NCI-H524 (cell line): ENCODE measurements at regions not wholly inside any gene's neighbourhood (a gene's known extent, or its start where the extent isn't known, plus 50 kb on each side); places are given as distances from the start of the nearest gene placed in this dataset.
A peak's percentile ranks its signal among the peaks of the same experiment; 100 is the strongest.

ENCODE experiments used
- DNase-seq, 2 experiments: peaks; one replicate each; lab custom pipeline; 2025; lab: John Stamatoyannopoulos, UW

DNA sequence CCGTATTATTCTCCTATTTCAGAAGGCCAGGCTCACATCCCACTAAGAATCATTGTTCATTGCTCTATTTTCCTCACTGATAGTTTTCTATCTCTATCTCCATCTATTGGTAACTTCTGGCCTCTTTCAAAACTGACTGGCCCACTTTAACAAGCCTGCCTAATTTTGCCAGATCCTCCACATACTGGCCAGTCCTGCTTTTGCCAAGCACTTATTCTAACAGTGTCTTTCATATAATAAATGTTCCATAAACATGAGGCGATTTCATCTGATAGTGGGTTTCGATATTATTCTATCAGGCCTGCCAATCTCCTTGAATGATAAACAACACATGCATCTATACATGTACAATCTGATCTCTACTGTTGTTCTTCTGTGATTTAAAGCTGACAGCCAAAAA is 125.9 kb upstream of the KCNH7 start:
- no peak for DNase-seq

DNA sequence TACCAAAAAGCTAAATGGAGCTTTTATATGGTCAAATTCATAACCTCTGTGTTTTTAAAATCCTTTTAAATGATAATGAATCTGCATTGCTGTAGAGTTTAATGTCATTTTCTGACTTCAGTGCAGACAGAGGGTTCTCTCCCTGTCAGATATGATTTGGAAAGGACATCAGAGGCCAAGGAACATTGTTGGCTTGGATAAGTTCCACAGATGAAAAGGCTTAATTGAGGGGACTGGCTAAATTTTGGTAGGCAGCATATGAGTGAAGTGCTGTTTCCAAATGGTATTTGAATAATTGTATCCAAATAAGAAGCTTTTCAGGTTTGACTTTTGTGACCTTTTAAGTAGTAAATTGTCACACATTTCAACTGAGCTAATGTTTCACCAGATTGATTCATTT is 124.6 kb upstream of the KCNH7 start:
- DNase-seq = no peak

DNA sequence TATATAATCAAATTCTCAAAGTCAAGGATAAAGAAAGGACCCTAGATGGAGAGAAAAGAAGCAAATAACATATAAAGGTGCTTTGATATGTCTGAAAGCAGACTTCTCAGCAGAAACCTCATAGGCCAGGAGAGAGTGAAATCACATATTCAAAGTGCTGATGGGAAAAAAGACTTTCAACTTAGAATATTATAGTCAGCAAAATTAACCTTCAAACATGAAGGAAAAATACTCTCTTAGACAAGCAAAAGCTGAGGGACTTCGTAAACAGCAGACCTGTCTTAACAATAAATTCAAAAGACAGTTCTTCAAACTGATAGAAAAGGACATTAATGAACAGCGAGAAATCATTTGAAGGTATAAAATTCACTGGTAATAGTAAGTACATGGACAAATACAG is 107.2 kb upstream of the KCNH7 start:
- DNase-seq = no peak

DNA sequence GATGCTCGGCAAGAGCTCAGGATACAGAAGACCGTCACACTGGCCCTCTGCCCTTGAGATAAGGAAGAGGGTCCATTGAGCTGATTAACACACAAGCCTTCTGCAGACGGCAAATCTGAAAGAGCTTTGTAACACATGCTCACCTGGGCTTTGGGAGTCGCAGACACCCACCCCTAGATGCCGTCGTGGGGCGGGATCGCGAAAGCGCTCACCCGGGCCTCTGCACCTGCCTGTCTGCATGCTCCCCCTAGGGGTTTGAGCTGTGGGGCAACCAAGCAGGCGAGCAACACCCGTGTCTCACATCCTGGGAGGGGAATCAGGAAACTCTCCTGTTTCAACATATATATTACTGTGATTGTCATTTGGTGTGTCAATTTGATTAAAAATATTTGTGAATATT is 99.8 kb upstream of the KCNH7 start:
- DNase-seq = no peak

DNA sequence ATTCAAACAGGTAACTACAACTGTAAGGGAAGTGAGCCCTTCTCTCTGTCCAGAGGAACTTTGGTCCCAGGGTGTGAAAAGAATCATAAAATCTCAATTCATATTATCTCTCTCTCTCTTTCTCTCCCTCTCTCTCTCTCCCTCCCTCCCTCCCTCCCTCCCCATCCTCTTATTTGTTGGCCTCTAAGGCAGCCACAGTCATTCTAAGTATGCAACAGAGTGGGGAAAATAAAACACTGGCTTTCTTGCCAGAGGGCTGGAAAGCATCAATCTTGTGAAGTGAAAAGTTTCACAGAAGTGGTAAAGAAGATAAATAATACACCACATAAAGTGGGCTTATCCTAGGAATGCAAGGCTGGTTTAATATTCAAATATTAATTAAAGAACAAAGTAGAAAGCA is 95.6 kb upstream of the KCNH7 start:
- no peak for DNase-seq

DNA sequence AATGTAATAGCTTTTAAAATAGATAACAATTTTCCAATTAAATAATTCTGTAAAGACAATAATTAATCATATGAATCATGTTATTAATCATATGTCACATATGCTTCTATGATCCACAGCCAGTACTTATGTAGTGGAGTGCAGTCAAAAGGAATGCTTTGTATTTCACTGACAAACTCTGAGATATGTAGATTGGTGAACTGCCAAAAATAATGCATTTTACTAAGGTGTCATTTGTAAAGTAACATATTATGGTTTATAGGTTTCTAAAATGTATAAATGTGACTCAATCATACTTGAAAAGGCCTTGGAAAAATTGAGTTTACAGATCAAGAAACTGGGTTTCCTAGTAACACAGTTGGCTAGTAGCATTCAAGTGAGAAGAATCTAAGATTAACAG is 93.8 kb upstream of the KCNH7 start:
- no peak for DNase-seq

DNA sequence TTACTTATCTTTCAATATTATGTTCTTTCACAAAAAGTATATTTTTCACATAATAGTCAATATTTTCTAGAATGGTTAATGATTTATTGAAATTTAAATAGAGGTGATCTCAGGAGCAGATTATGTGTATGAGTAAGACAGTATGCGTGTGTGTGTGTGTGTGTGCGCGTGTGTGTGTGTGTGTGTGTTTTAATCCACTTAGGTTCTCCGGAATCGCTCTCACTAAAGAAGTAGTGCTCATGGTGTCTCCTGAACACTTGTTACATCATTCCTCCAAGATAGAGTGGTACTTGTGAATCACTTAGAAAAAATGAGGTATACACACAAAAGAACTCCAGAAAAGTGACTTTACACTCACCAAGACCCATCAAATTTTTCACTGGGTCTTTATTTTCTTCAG is 91.0 kb upstream of the KCNH7 start:
- peak in 1 of 2 experiments; percentile 29 for DNase-seq

DNA sequence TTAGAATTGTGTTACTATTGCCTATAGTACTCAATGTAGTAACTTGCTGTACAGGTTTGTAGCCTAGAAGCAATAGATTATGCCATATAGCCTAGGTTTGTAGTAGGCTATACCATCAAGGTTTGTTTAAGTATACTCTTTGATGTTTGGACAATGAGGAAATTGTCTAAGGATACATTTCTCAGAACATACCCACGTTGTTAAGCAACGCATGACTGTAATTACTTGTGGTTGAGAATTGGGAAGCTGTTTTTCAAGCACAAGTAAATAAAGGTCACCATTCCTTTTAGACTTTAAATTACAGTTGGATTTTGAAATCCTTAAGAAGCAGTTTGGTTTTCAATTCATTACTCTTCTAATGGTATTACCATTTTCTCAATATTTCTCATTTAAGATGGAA is 89.8 kb upstream of the KCNH7 start:
- no peak for DNase-seq

DNA sequence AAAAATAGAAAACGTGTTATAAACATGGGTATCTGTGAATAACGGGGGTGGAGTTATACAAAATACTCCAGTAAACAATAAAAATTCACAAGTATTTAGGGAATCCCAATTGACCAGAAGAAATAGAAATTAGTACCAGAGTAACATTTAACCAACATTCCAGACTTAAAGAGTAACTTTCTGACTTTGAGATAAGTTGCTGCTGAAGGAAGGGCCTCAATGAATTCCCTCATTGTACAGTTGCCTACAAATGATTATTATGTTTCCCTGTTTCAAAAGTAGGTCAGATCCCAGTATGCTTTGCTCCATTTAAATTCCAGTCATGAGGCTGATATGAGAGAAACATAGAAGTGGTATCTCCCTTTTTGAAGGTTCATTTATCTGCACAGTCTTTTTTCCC is 88.3 kb upstream of the KCNH7 start:
- DNase-seq = no peak

DNA sequence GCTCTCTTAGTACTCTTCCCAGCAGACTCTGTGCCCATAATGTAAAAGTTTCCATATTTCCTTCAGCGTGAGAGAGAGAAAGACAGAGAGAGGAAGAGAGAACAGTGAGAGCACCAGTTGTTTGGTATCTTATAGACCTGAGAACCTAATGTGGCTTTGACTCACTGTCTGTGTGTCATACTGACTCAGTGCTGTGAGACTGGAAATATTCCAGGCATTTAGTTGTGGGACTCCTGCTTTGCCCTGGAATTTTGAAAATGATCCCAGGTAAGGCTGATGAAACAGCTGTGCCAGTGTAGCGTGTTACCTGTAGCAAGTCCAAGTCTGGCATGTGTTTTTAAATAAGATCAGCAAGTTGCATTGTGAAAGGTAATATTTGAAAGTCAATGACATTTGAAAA is 87.9 kb upstream of the KCNH7 start:
- no peak for DNase-seq

DNA sequence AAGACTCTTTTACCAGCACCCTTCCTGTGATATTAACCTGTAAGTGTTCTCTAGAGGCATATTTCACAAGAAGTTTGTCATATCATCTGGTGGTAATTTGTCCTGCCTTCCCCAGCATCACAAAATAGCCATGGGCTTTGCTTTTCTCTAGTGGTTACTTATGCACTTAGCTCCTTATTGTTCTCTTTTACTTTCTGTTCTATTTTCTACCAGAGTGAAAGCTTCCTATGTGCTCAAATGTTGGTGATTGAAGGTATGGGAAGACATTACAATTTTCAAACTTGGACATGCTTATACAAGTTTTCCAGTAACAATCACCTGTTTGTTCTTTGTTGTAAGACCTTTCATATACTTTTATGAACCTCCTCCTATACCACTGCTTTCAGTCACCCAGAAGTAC is 87.0 kb upstream of the KCNH7 start:
- DNase-seq = no peak

DNA sequence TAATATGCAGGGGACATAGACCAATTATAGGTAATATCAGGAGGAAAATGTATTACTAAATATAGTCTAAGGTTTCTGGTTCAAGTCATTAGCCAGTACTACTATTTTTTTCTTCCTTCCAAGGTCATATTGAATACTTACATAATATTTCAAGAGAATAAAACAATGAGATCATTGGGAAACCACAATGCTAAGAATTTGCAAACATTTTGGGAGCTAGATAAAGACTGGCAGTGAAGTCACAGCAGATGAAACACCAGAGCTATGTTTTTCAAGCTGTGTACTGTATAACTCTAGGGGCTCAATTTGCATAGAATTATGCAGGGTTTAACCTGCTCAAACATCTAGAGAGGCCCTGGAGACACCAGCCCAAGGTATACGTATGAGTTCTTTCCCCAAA is 80.5 kb upstream of the KCNH7 start:
- no peak for DNase-seq

DNA sequence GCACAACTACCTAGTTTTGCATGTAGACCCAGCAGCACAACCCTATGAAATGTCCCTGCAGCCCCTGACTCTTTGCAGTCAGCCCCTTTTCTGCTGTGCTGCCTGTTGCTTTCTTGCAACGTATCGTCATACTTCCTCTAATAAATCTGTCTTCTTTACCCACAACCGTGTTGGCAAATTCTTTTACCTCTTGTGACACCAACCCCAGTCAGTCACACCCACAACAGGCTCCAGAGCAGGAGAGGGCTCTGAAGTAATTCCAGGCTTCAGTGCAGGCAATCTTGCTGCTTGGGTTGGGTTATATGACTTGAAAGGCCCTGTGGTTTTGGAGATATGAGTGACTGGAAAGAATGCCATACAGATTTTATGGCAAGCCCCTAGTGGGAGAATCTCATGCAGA is 79.1 kb upstream of the KCNH7 start:
- DNase-seq = no peak

DNA sequence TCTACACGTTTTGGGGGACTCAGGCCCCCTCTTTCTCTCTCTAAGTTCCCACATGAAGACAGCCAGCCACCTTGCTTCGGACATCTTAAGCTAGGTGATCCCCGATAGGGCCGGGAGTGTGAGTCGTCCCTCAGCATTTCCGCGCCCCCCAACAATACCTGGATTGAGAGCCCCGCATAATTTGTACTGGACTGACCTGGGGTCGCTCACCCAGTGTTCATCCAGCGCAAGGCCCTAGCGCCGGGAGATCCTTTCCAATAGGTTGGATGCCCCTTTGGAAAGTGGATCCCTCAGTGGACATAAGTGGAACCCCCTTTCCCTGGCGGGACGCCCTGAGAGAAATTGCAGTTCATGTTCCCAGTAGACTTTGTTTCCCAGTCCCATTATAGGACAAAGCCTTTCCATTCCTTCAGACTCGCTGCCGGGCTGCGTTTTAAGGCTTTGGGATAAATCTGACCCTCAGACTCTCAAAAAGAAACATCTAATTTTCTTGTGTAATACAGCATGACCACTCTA is 77.8 kb upstream of the KCNH7 start:
- no peak for DNase-seq

DNA sequence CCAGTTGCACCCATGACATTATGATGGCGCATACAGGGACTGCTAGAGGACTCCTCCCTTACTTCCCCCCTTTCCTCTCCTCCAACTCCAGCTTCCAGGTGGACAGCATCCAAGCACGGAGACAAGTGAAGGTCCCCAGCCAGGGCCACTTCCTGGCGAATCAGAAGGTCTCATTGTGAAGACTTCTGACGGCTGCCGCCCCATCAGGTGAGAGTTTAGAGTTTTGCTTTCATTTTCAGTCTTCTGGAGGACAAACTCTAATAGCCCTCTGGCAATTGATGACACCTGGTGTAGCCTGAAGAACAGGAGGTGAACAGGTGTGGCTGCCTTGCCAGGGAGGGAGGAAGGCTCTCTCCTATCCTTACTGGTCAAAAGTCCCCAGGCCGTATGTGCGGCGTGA is 77.3 kb upstream of the KCNH7 start:
- DNase-seq = no peak

DNA sequence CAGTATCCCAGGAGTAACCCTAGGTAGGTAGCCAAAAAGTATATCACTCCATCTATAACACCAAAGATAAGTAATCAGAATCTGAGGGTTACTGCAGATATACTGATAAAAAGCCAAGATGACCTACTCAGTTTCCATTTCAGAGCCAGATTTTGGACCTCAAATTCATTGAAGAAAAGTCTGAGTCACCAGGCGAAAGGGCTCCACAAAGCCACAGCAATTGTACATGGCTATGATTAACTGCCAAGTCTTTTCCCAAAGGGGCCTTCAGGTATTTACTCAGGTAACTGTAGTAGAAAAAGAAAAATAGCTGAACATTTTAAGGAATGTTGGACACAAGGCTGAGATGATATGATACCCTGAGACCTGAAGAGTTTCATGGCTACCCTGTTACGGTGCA is 75.6 kb upstream of the KCNH7 start:
- no peak for DNase-seq

DNA sequence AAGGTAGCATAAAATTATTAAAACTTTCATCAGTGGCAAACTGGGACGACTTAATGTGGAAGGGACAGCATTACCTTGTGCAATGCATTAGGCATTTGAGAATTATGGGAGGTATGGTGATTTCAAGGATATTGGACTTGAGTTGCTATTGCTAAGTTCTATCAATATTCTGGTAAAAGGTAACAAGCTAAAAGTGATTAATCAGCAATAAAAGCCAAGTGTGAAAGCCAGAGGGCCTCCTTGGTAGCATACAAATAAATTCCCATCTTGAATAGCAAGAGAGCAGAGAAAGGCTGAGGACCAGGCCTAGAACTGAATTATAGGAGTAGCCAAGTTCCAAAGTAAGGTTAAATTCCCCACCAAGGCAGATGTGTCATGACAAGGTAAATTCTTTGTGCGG is 74.2 kb upstream of the KCNH7 start:
- DNase-seq = no peak

DNA sequence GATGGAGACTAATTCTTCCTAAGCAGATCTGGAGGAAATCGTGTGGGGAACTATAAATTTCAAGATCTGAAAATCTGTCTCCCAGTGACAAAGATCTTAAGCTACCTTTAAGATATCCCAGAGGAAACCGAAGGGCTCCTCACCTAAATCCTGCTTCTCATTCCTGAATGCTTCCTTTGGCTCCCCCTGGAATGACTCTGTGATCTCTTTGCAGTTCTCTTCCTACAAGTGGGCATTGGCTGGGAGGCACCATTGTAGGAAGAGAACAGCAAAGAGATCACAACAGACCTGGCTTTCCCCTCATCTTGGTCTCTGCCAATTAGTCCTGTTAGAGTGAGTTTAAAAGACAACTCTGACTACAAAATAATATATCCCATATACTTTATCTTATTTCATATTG is 70.0 kb upstream of the KCNH7 start:
- no peak for DNase-seq

DNA sequence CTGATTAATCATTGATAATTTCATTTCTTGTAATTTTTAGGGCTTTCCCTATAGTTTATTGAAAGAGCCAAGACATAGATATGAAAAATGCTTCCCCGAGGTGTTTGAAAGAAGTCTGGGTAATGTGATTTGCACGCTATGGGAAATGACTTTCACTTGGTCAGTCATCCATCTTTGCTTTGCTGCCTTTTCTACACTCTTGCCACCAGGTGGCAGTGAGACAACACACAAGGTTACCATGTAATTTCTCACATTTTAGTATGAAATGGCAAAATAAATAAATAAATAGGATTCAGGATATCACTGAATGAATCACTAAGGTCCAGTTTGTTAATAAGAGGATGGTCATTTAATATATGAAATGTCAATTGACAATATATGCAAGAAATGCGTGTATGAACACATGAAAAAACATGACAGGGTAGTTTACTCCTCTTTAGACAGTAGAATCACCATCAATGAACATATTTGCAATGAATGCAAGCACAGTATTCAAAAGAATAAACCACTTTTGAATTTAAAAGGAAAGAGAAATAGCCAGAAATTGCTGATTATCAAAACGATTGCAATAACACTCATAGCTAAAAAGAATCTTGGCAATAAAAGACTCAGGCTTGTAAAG is 52.2 kb upstream of the KCNH7 start:
- DNase-seq = peak; percentile 34 to 62

DNA sequence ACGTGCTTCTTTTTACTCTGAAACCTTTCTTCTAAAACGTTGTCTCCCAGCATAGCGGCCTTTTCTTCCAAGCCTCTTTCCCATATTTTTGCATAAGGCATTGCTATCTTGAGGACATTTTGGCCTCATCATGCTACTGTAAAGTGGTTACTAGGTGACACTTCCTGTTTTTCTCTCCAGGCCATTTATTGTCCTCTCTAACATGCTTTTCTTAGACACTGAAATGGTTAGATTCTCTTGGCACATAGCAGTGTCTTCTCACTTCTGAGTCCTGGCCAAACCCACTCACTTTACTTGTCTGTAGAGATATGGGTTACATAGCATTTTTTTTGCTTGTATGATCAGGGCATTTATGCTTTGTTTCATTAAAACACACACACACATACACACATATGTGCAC is 50.1 kb upstream of the KCNH7 start:
- DNase-seq = no peak
